ENCODE measurements at regions not wholly inside any gene's neighbourhood (a gene's known extent, or its start where the extent isn't known, plus 50 kb on each side); places are given as distances from the start of the nearest gene placed in this dataset.
"Not testable (repeated sequence)": the region's sequence is repeated elsewhere in the genome, so short reads cannot be mapped to it uniquely, and the experiment has no call there.

GRCh38 chr15:20355256-20355868 lies 186.2 kb downstream of the GOLGA6L6 start:
- H3K4me2 ChIP-seq (replicated peaks; ENCODE audit: extremely low read depth, low read length, poor library complexity, severe bottlenecking), result no peak overlapping the region
- intact Hi-C loops (cut with micrococcal nuclease), result no loop called here
- no peak overlapping the region for H3K9ac ChIP-seq (ENCODE audit: insufficient read depth, low read length, poor library complexity, severe bottlenecking)
- Mint-ChIP-seq H3K9me3 (no peaks in the 10 kb centered on the region), H3K36me3 (no peaks in the 10 kb centered on the region), H3K4me1 (peaks cover 2% of the 10 kb centered on the region), H3K4me3 (no peak overlapping the region), H3K27me3 (ENCODE audit: low read depth in 3 of 3) (peaks cover 0 to 3% (median 0%) of the 10 kb centered on the region in 3 donors), H3K27ac (no peak overlapping the region)
- TF ChIP-seq CTCF (IDR thresholded peaks at IDR 0.05), result no peak
- no peak overlapping the region for H2AFZ ChIP-seq (ENCODE audit: insufficient read depth, low read depth, low read length, poor library complexity, severe bottlenecking)
- no peaks in the 10 kb centered on the region for H3K79me2 ChIP-seq (ENCODE audit: insufficient read depth, low read length)
- H3K4me3 ChIP-seq (replicated peaks in 1 of 3; ENCODE audit: low read depth in 2 of 3, low read length in 3 of 3), result no peak overlapping the region
- no peak for DNase-seq
- no peaks in the 10 kb centered on the region for H3K27me3 ChIP-seq (ENCODE audit: control insufficient read depth in 2 of 2, insufficient read depth in 2 of 2, low read length in 2 of 2)
- H4K20me1 ChIP-seq (ENCODE audit: insufficient read depth, low read length), result no peaks in the 10 kb centered on the region
- no peaks in the 10 kb centered on the region for H3K36me3 ChIP-seq (replicated peaks in 1 of 2; ENCODE audit: control insufficient read depth in 1 of 2, insufficient read depth in 2 of 2, low read length in 2 of 2)
- no peaks in the 10 kb centered on the region for H3K9me3 ChIP-seq (replicated peaks in 1 of 2; ENCODE audit: control insufficient read depth in 1 of 2, insufficient read depth in 1 of 2, low read length in 2 of 2)
- no peak overlapping the region for H3K27ac ChIP-seq (ENCODE audit: low read depth in 1 of 2, low read length in 2 of 2)
- 85% methylated on average over 4 of the region's 6 CpGs for WGBS (ENCODE audit: insufficient coverage)
- no peaks in the 10 kb centered on the region for H3K4me1 ChIP-seq (ENCODE audit: control insufficient read depth in 1 of 2, insufficient read depth in 2 of 2, low read length in 2 of 2)

GRCh38 chr15:20354884-20355223 lies 186.7 kb downstream of the GOLGA6L6 start:
- not testable (repeated sequence) for H3K9me3 ChIP-seq (replicated peaks in 1 of 2; ENCODE audit: control insufficient read depth in 1 of 2, insufficient read depth in 1 of 2, low read length in 2 of 2); H3K36me3 ChIP-seq (replicated peaks in 1 of 2; ENCODE audit: control insufficient read depth in 1 of 2, insufficient read depth in 2 of 2, low read length in 2 of 2); H4K20me1 ChIP-seq (ENCODE audit: insufficient read depth, low read length); H3K27ac Mint-ChIP-seq; H2AFZ ChIP-seq (ENCODE audit: insufficient read depth, low read depth, low read length, poor library complexity, severe bottlenecking); H3K27me3 ChIP-seq (ENCODE audit: control insufficient read depth in 2 of 2, insufficient read depth in 2 of 2, low read length in 2 of 2); H3K4me3 Mint-ChIP-seq; H3K9me3 Mint-ChIP-seq; H3K36me3 Mint-ChIP-seq; H3K4me1 ChIP-seq (ENCODE audit: control insufficient read depth in 1 of 2, insufficient read depth in 2 of 2, low read length in 2 of 2); H3K4me2 ChIP-seq (replicated peaks; ENCODE audit: extremely low read depth, low read length, poor library complexity, severe bottlenecking); H3K9ac ChIP-seq (ENCODE audit: insufficient read depth, low read length, poor library complexity, severe bottlenecking); H3K4me3 ChIP-seq (replicated peaks in 1 of 3; ENCODE audit: low read depth in 2 of 3, low read length in 3 of 3); H3K4me1 Mint-ChIP-seq; DNase-seq; H3K27me3 Mint-ChIP-seq (ENCODE audit: low read depth in 3 of 3); H3K79me2 ChIP-seq (ENCODE audit: insufficient read depth, low read length); H3K27ac ChIP-seq (ENCODE audit: low read depth in 1 of 2, low read length in 2 of 2)
- 85% methylated on average over 5 of the region's 5 CpGs for WGBS (ENCODE audit: insufficient coverage)
- intact Hi-C loops (cut with micrococcal nuclease), result loop anchor here in 1 of 2 donors (5.0 kb wide), 1 partner anchor 37 kb away; no protein-coding TSS in a partner anchor

Data from CD14-positive monocyte (primary cell).